HepG2 (cell line): ENCODE measurements at regions not wholly inside any gene's neighbourhood (a gene's known extent, or its start where the extent isn't known, plus 50 kb on each side); places are given as distances from the start of the nearest gene placed in this dataset.
A peak's percentile ranks its signal among the peaks of the same experiment; 100 is the strongest.

Source experiments
- HNRNPLL ChIP-seq: fragments of 200-400 bp; formaldehyde crosslinking; IDR thresholded peaks from 2 replicates; pipeline ENCODE4 v1.6.1; 2017; ENCODE audit warnings: mild to moderate bottlenecking, low read depth, low read length; ENCODE audit not compliant: poor library complexity, severe bottlenecking
- KAT8 ChIP-seq: IDR thresholded peaks from 2 replicates; pipeline ENCODE4 v1.6.1; 2016; ENCODE audit warnings: missing genetic modification reagents, missing compliant biosample characterization
- KDM3A ChIP-seq: IDR thresholded peaks from 2 replicates; pipeline ENCODE4 v1.6.1; 2018; ENCODE audit warnings: low read depth, missing compliant biosample characterization
- KMT2A ChIP-seq: sonication (generic); formaldehyde crosslinking; IDR thresholded peaks from 2 replicates; pipeline ENCODE4 v1.4.0; 2020; ENCODE audit warnings: missing genetic modification reagents
- MAX ChIP-seq: IDR thresholded peaks from 2 replicates; pipeline ENCODE4 v1.6.1; 2012; ENCODE audit warnings: inconsistent platforms
- RFXAP ChIP-seq: sonication (generic); formaldehyde crosslinking; IDR thresholded peaks from 2 replicates; pipeline ENCODE4 v1.4.0; 2020; ENCODE audit warnings: missing genetic modification reagents, borderline replicate concordance
- ZMAT3 ChIP-seq: sonication (generic); formaldehyde crosslinking; conservative IDR thresholded peaks from 2 replicates; pipeline ENCODE4 v1.7.0; 2021; ENCODE audit warnings: missing genetic modification reagents
- ZNF382 ChIP-seq: sonication (generic); formaldehyde crosslinking; IDR thresholded peaks from 2 replicates; pipeline ENCODE4 v1.5.0; 2020; ENCODE audit warnings: missing genetic modification reagents, mild to moderate bottlenecking, borderline replicate concordance
- ZNF512 ChIP-seq: sonication (generic); formaldehyde crosslinking; IDR thresholded peaks from 2 replicates; pipeline ENCODE4 v1.4.0; 2020; ENCODE audit warnings: mild to moderate bottlenecking, missing genetic modification reagents
- ZNF687 ChIP-seq: sonication (generic); formaldehyde crosslinking; IDR thresholded peaks from 2 replicates; pipeline ENCODE4 v1.5.1; 2020; ENCODE audit warnings: mild to moderate bottlenecking, missing genetic modification reagents, moderate library complexity

DNA sequence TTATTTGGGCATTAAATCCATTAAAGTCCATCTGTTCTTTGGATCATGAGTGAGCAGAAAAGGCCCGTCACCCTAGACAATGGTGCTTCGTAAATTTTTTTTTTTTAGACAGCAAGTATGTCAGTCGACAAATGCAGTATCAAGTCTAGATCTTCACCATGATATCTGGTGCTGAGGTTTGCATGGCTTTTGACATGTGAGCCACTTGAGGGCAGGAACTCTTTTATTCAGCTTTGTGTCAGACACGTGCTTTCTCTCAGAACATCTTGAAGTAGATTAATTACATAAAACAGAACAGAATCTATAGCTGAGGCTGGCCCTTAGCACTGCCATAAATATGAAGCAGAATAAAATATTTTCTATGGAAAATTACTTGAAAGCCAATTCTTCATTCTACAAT lies 62.9 kb upstream of the CARD18 start (continued):
- peak; percentile 41; the same call in 1 of the 2 replicates for TF ChIP-seq MAX
- no peak for TF ChIP-seq RFXAP (CRISPR knock-in tag)
- TF ChIP-seq HNRNPLL = no peak
- no peak for TF ChIP-seq ZMAT3 (CRISPR knock-in tag)
- 0 out of 2 replicates have a peak, but pooled peaks have one; percentile 4 for TF ChIP-seq KAT8
- TF ChIP-seq KDM3A (CRISPR knock-in tag) = 0 out of 2 replicates have a peak, but pooled peaks have one; percentile 18
- no peak for TF ChIP-seq KMT2A (CRISPR knock-in tag)
- no peak for TF ChIP-seq ZNF512 (CRISPR knock-in tag)
- no peak for TF ChIP-seq ZNF687 (CRISPR knock-in tag)
- TF ChIP-seq ZNF382 (CRISPR knock-in tag) = no peak
- TF ChIP-seq, all 625 proteins: peak for 5
